Keratinocyte (primary cell): ENCODE measurements at regions not wholly inside any gene's neighbourhood (a gene's known extent, or its start where the extent isn't known, plus 50 kb on each side); places are given as distances from the start of the nearest gene placed in this dataset.

Experiments
- DNase-seq: peaks from one replicate; pipeline ENCODE4 v3.0.0-alpha.2; 2011; ENCODE audit warnings: low read depth, missing footprints, low spot score
- FAIRE-seq: peaks from 2 replicates; lab custom pipeline; 2011; peaks lifted over from hg19 to GRCh38; lab: Jason Lieb, UNC
- H2AFZ ChIP-seq: 2 replicates; pipeline ENCODE4 v1.6.0; 2012; ENCODE audit warnings: low read length, control low read depth, inconsistent platforms; ENCODE audit not compliant: control insufficient read depth
- H3K27ac ChIP-seq: 2 replicates; pipeline ENCODE4 v1.5.1; 2011; ENCODE audit warnings: low read length; ENCODE audit not compliant: control insufficient read depth, insufficient read depth
- H3K27me3 ChIP-seq: 3 replicates; pipeline ENCODE4 v1.6.0; 2011; ENCODE audit warnings: low read length; ENCODE audit not compliant: control insufficient read depth, insufficient read depth; ENCODE audit errors: extremely low read depth
- H3K36me3 ChIP-seq, 2 experiments: 2 replicates in 1 of 2; 3 replicates in 1 of 2; pipeline ENCODE4 v1.5.1; 2011; ENCODE audit warnings: low read length in 2 of 2, mild to moderate bottlenecking in 1 of 2; ENCODE audit not compliant: control insufficient read depth in 2 of 2, insufficient read depth in 2 of 2; ENCODE audit errors: extremely low read depth in 1 of 2
- H3K4me1 ChIP-seq: 3 replicates; pipeline ENCODE4 v1.5.1; 2011; ENCODE audit warnings: low read length; ENCODE audit not compliant: control insufficient read depth, insufficient read depth; ENCODE audit errors: extremely low read depth
- H3K4me2 ChIP-seq: 3 replicates; pipeline ENCODE4 v1.6.0; 2011; ENCODE audit warnings: low read depth, low read length; ENCODE audit not compliant: control insufficient read depth, insufficient read depth; ENCODE audit errors: extremely low read depth
- H3K4me3 ChIP-seq, 3 experiments: fragments of 200-600 bp in 1 of 3; sonication (generic) in 1 of 3; 2 replicates in 2 of 3; 3 replicates in 1 of 3; pipeline ENCODE4 v1.5.1; 2011 to 2016; ENCODE audit warnings: low read length in 3 of 3, mild to moderate bottlenecking in 3 of 3, control low read depth in 2 of 3, inconsistent platforms in 1 of 3, low read depth in 1 of 3, mixed read lengths in 1 of 3, mixed run types in 1 of 3, moderate library complexity in 1 of 3; ENCODE audit not compliant: control insufficient read depth in 2 of 3, insufficient read depth in 2 of 3; ENCODE audit errors: extremely low read depth in 1 of 3
- H3K79me2 ChIP-seq: 2 replicates; pipeline ENCODE4 v1.6.0; 2012; ENCODE audit warnings: low read length; ENCODE audit not compliant: control insufficient read depth, insufficient read depth
- H3K9ac ChIP-seq: 3 replicates; pipeline ENCODE4 v1.6.0; 2011; ENCODE audit warnings: low read length; ENCODE audit not compliant: control insufficient read depth, insufficient read depth; ENCODE audit errors: extremely low read depth
- H3K9me1 ChIP-seq: 3 replicates; pipeline ENCODE4 v1.6.0; 2011; ENCODE audit warnings: low read length; ENCODE audit not compliant: control insufficient read depth, insufficient read depth; ENCODE audit errors: extremely low read depth
- H3K9me3 ChIP-seq: 2 replicates; pipeline ENCODE4 v1.5.1; 2012; ENCODE audit warnings: low read depth, low read length; ENCODE audit not compliant: control insufficient read depth
- H4K20me1 ChIP-seq: 3 replicates; pipeline ENCODE4 v1.6.0; 2011; ENCODE audit warnings: low read length; ENCODE audit not compliant: control insufficient read depth, insufficient read depth; ENCODE audit errors: extremely low read depth
- EZH2 ChIP-seq: IDR thresholded peaks from one replicate; pipeline ENCODE4 v1.6.1; 2012; ENCODE audit warnings: inconsistent platforms, mild to moderate bottlenecking, low read length, moderate library complexity
- dilution Hi-C: fragments of 300-500 bp; cut with MboI; formaldehyde crosslinking; loops from one replicate; pipeline ENCODE4 v1.7.0; 2020; ENCODE audit warnings: low sequenced_read_pairs; ENCODE audit not compliant: extremely low pct_ligation_motif_present
- TF ChIP-seq, protein P1 (sequence below), 3 experiments: IDR thresholded peaks in 1 of 3; conservative IDR thresholded peaks in 1 of 3; optimal IDR thresholded peaks in 1 of 3; 2 replicates in 2 of 3; 3 replicates in 1 of 3; pipeline versions ENCODE3 to v1.5.1; 2011; ENCODE audit warnings: low read length in 3 of 3, mild to moderate bottlenecking in 3 of 3, moderate library complexity in 2 of 3, control low read depth in 1 of 3, inconsistent platforms in 1 of 3; ENCODE audit not compliant: insufficient read depth in 2 of 3; ENCODE audit errors: extremely low read depth in 1 of 3

DNA sequence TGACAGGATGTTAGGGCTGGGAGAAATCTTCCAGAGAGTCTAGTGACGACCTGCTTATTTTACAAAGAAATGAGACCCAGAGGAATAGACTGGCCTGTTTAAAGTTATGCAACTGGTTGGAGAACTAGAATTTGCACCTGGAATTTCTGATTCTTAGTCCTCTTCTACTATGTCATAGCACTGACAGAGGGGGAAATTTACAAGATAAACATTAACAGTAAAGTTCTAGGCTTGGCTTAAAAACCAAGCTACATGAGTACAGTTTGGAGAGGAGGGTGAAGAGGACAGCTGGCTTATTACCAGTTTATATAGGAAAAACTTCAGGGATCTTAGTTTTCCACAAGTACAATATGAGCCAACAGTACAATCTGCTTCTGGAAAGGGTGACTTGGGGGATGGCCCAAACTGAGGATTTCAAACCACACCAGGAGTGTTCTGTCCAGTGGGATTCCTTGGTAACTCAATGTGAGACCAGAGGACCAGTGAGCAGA, 269.6 kb downstream of the CD109 start:
- Histone ChIP-seq H4K20me1 (no peaks in the 10 kb centered on the region), H3K27ac (no peak overlapping the region), H3K4me2 (no peak overlapping the region), H3K79me2 (no peaks in the 10 kb centered on the region), H2AFZ (no peak overlapping the region), H3K36me3 (no peaks in the 10 kb centered on the region), H3K9me1 (no peaks in the 10 kb centered on the region), H3K9me3 (no peaks in the 10 kb centered on the region), H3K27me3 (no peaks in the 10 kb centered on the region), H3K9ac (no peak overlapping the region), H3K4me1 (no peaks in the 10 kb centered on the region), H3K4me3 (no peak overlapping the region)
- dilution Hi-C loops, result no loop called here
- TF ChIP-seq, protein P1, sequence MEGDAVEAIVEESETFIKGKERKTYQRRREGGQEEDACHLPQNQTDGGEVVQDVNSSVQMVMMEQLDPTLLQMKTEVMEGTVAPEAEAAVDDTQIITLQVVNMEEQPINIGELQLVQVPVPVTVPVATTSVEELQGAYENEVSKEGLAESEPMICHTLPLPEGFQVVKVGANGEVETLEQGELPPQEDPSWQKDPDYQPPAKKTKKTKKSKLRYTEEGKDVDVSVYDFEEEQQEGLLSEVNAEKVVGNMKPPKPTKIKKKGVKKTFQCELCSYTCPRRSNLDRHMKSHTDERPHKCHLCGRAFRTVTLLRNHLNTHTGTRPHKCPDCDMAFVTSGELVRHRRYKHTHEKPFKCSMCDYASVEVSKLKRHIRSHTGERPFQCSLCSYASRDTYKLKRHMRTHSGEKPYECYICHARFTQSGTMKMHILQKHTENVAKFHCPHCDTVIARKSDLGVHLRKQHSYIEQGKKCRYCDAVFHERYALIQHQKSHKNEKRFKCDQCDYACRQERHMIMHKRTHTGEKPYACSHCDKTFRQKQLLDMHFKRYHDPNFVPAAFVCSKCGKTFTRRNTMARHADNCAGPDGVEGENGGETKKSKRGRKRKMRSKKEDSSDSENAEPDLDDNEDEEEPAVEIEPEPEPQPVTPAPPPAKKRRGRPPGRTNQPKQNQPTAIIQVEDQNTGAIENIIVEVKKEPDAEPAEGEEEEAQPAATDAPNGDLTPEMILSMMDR (optimal IDR thresholded peaks at IDR 0.05 in 1 of 3, IDR thresholded peaks at IDR 0.05 in 1 of 3, conservative IDR thresholded peaks at IDR 0.05 in 1 of 3; ENCODE audit: extremely low read depth in 1 of 3, insufficient read depth in 2 of 3, low read length in 3 of 3), result no peak
- TF ChIP-seq EZH2, result no peak
- FAIRE-seq, result no peak
- no peak for DNase-seq

DNA sequence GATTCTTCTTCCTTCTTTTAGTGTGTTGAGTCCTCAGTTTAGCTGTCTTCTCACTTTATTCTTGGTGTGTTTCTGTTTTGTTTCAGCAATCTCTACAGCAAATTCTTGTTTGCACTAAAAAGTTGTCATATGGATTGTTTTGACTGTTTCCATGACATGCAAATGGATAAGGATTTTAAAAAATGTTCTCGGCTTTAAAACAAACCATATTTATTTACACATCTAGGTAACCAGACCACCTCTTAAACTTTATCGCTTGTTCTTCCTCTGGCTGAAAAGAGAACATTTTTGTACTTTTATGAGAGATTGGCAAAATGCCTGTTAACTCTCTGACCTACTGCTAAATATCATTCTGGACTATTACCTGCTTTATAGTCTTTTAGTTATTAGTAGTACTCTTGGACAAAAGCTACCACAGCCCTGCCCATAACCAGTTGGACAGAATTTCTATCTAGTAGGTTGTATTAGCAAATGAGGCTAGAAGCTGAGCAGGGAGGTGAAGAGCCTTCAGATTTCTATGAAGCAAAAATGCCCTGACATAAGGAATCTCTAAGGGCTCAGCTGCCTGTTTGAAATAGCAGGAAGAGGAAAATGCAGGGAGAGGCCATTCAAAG, 268.3 kb downstream of the CD109 start:
- Histone ChIP-seq H4K20me1 (no peaks in the 10 kb centered on the region), H3K9me1 (no peaks in the 10 kb centered on the region), H3K27me3 (no peaks in the 10 kb centered on the region), H3K79me2 (no peaks in the 10 kb centered on the region), H3K36me3 (no peaks in the 10 kb centered on the region), H3K9me3 (no peaks in the 10 kb centered on the region), H3K4me2 (no peak overlapping the region), H3K9ac (no peak overlapping the region), H3K27ac (no peak overlapping the region), H3K4me1 (no peaks in the 10 kb centered on the region), H3K4me3 (no peak overlapping the region), H2AFZ (no peak overlapping the region)
- TF ChIP-seq, protein P1 (optimal IDR thresholded peaks at IDR 0.05 in 1 of 3, IDR thresholded peaks at IDR 0.05 in 1 of 3, conservative IDR thresholded peaks at IDR 0.05 in 1 of 3; ENCODE audit: extremely low read depth in 1 of 3, insufficient read depth in 2 of 3, low read length in 3 of 3), result no peak
- TF ChIP-seq EZH2, result no peak
- dilution Hi-C loops, result no loop called here
- DNase-seq (no peak), FAIRE-seq (no peak)
